ENCODE measurements at regions not wholly inside any gene's neighbourhood (a gene's known extent, or its start where the extent isn't known, plus 50 kb on each side); places are given as distances from the start of the nearest gene placed in this dataset.

DNA sequence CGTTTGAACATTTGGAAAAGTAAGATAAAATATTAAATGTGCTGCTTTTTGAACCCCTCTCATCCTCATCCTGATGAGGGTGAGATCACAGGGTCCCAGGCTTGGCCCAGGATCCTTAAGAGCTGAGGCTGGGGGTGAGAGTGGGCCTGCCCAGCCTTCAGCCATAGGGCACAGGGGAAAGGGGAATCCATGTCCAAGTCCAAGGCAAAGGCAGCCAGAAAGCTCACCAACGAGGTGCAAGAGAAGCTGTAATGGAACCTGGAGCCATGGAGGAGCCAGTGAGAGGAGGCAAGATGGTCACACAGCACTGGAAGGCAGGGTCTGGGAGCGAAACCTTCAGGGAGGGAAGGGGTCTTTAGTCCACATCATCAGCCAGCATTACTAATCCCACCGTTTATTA, 191.9 kb downstream of the RRAGC start:
- ChIA-PET POLR2A (interaction anchor here (0.6 to 1.4 kb wide), 2 partner anchors 9 to 1566 kb away, joined by 4 to 5 read pairs; no protein-coding TSS in a partner anchor), CTCF (ENCODE audit: low intra/inter-chr PET ratio) (no interaction called here)
- no peak for DNase-seq (ENCODE audit: extremely low read depth in 1 of 4, low spot score in 3 of 4)
- H3K36me3 ChIP-seq (ENCODE audit: control insufficient read depth, insufficient read depth, low read length): no peaks in the 10 kb centered on the region
- H3K4me3 ChIP-seq: no peak overlapping the region
- WGBS (ENCODE audit: insufficient coverage, low coverage, missing lambda C conversion rate): 0% methylated on average over 4 of the region's 4 CpGs
- intact Hi-C loops (cut with micrococcal nuclease) (no loop called here), in situ Hi-C loops (cut with MboI) (no loop called here)
- FAIRE-seq: no peak
- H3K9me1 ChIP-seq (ENCODE audit: control insufficient read depth, insufficient read depth, low read length): no peaks in the 10 kb centered on the region
- no peaks in the 10 kb centered on the region for H4K20me1 ChIP-seq (replicated peaks; ENCODE audit: control insufficient read depth, insufficient read depth, low read length)
- H3K4me1 ChIP-seq (replicated peaks in 1 of 2; ENCODE audit: control insufficient read depth in 2 of 2, insufficient read depth in 2 of 2, low read length in 2 of 2): no peaks in the 10 kb centered on the region
- H3K4me2 ChIP-seq (ENCODE audit: insufficient read depth, low read length): no peak overlapping the region
- BruUV-seq (replicated peaks): no TSS peak
- H3K27me3 ChIP-seq (ENCODE audit: control insufficient read depth in 2 of 2, insufficient read depth in 2 of 2, low read length in 2 of 2): peaks cover 13 to 29% of the 10 kb centered on the region in 2 experiments; a peak in 4 of 5 replicates
- H3K27ac ChIP-seq (ENCODE audit: extremely low read depth, low read depth, low read length): no peak overlapping the region
- no peak overlapping the region for H2AFZ ChIP-seq (ENCODE audit: low read depth, low read length)
- no peak overlapping the region for H3K9ac ChIP-seq (ENCODE audit: insufficient read depth in 1 of 2, low read depth in 2 of 2, low read length in 2 of 2)
- H3K9me3 ChIP-seq (replicated peaks; ENCODE audit: control insufficient read depth, insufficient read depth, low read depth, low read length): no peaks in the 10 kb centered on the region; the same call in 1 of the 2 replicates
- ATAC-seq: no peak
- TF ChIP-seq CHD2 (IDR thresholded peaks at IDR 0.05; ENCODE audit: low read depth, low read length) (no peak), E2F3 (CRISPR knock-in tag; IDR thresholded peaks at IDR 0.05) (no peak), FOXA3 (CRISPR knock-in tag; conservative IDR thresholded peaks at IDR 0.05 in 1 of 2, IDR thresholded peaks at IDR 0.05 in 1 of 2) (no peak), ZNF445 (CRISPR knock-in tag; IDR thresholded peaks at IDR 0.05; ENCODE audit: low read depth) (no peak)
- TF ChIP-seq, protein P1, sequence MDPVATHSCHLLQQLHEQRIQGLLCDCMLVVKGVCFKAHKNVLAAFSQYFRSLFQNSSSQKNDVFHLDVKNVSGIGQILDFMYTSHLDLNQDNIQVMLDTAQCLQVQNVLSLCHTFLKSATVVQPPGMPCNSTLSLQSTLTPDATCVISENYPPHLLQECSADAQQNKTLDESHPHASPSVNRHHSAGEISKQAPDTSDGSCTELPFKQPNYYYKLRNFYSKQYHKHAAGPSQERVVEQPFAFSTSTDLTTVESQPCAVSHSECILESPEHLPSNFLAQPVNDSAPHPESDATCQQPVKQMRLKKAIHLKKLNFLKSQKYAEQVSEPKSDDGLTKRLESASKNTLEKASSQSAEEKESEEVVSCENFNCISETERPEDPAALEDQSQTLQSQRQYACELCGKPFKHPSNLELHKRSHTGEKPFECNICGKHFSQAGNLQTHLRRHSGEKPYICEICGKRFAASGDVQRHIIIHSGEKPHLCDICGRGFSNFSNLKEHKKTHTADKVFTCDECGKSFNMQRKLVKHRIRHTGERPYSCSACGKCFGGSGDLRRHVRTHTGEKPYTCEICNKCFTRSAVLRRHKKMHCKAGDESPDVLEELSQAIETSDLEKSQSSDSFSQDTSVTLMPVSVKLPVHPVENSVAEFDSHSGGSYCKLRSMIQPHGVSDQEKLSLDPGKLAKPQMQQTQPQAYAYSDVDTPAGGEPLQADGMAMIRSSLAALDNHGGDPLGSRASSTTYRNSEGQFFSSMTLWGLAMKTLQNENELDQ (CRISPR knock-in tag; IDR thresholded peaks at IDR 0.05; ENCODE audit: borderline replicate concordance): no peak
- no peaks in the 10 kb centered on the region for H3K79me2 ChIP-seq (ENCODE audit: control insufficient read depth, insufficient read depth, low read length)

All from K562 (cell line).